ENCODE measurements at regions not wholly inside any gene's neighbourhood (a gene's known extent, or its start where the extent isn't known, plus 50 kb on each side); places are given as distances from the start of the nearest gene placed in this dataset.

GRCh38 chr2:189954989-189955388, 107.5 kb downstream of the MSTN start:
- no peak for DNase-seq
- intact Hi-C loops (cut with DNase I; ENCODE audit: low total_unique reads): no loop called here
- no peak for TF ChIP-seq POLR2A (IDR thresholded peaks at IDR 0.05)
- no peak for TF ChIP-seq CTCF (IDR thresholded peaks at IDR 0.05 in 8 of 11, conservative IDR thresholded peaks at IDR 0.05 in 3 of 11)
- TF ChIP-seq POLR2AphosphoS5 (IDR thresholded peaks at IDR 0.05): no peak
- Histone ChIP-seq H3K36me3 (no peaks in the 10 kb centered on the region), H3K27me3 (replicated peaks in 1 of 7) (no peaks in the 10 kb centered on the region), H3K4me3 (no peak overlapping the region), H3K27ac (no peak overlapping the region), H3K9me3 (no peaks in the 10 kb centered on the region), H3K4me1 (peaks cover 0 to 18% (median 0%) of the 10 kb centered on the region in 6 donors)
- WGBS, 5 donors: 33 to 37% (median 34%) methylated on average over 3 of the region's 3 CpGs

GRCh38 chr2:189952536-189953109, 109.9 kb downstream of the MSTN start:
- WGBS, 5 donors: 47 to 61% (median 58%) methylated on average over 3 of the region's 3 CpGs
- Histone ChIP-seq H3K4me3 (no peak overlapping the region), H3K27ac (peak overlapping the region in 7 of 8 donors; percentile 2 to 70 (median 34)), H3K36me3 (no peaks in the 10 kb centered on the region), H3K27me3 (replicated peaks in 1 of 7) (no peaks in the 10 kb centered on the region), H3K9me3 (no peaks in the 10 kb centered on the region), H3K4me1 (peaks cover 0 to 18% (median 0%) of the 10 kb centered on the region in 6 donors)
- no peak for DNase-seq
- intact Hi-C loops (cut with DNase I; ENCODE audit: low total_unique reads): no loop called here
- TF ChIP-seq POLR2AphosphoS5 (IDR thresholded peaks at IDR 0.05): no peak
- TF ChIP-seq CTCF (IDR thresholded peaks at IDR 0.05 in 8 of 11, conservative IDR thresholded peaks at IDR 0.05 in 3 of 11): no peak

GRCh38 chr2:189951791-189952535, 110.6 kb downstream of the MSTN start:
- H3K4me1 ChIP-seq: peaks cover 0 to 18% (median 0%) of the 10 kb centered on the region in 6 donors
- TF ChIP-seq CTCF (IDR thresholded peaks at IDR 0.05 in 8 of 11, conservative IDR thresholded peaks at IDR 0.05 in 3 of 11): no peak
- TF ChIP-seq POLR2AphosphoS5 (IDR thresholded peaks at IDR 0.05): no peak
- TF ChIP-seq POLR2A (IDR thresholded peaks at IDR 0.05): no peak
- H3K9me3 ChIP-seq: no peaks in the 10 kb centered on the region
- H3K36me3 ChIP-seq: no peaks in the 10 kb centered on the region
- no peak overlapping the region for H3K4me3 ChIP-seq
- DNase-seq: no peak
- H3K27ac ChIP-seq: peak overlapping the region in 6 of 8 donors; percentile 2 to 70 (median 40)
- WGBS, 5 donors: 53 to 74% (median 60%) methylated on average over 2 of the region's 2 CpGs
- H3K27me3 ChIP-seq (replicated peaks in 1 of 7): no peaks in the 10 kb centered on the region
- intact Hi-C loops (cut with DNase I; ENCODE audit: low total_unique reads): no loop called here

GRCh38 chr2:189943009-189943408, 119.5 kb downstream of the MSTN start:
- peaks cover 8 to 59% (median 53%) of the 10 kb centered on the region in 8 donors for H3K9me3 ChIP-seq
- TF ChIP-seq POLR2AphosphoS5 (IDR thresholded peaks at IDR 0.05) (no peak), POLR2A (IDR thresholded peaks at IDR 0.05) (no peak), CTCF (IDR thresholded peaks at IDR 0.05 in 8 of 11, conservative IDR thresholded peaks at IDR 0.05 in 3 of 11) (no peak)
- DNase-seq: no peak

More at GRCh38 chr2:189943009-189943408, 119.5 kb downstream of the MSTN start:
- H3K36me3 ChIP-seq: no peaks in the 10 kb centered on the region
- H3K27me3 ChIP-seq (replicated peaks in 1 of 7): no peaks in the 10 kb centered on the region
- intact Hi-C loops (cut with DNase I; ENCODE audit: low total_unique reads): no loop called here
- no peak overlapping the region for H3K4me3 ChIP-seq
- H3K4me1 ChIP-seq: no peaks in the 10 kb centered on the region
- no peak overlapping the region for H3K27ac ChIP-seq
